Ishikawa (cell line): ENCODE measurements at regions not wholly inside any gene's neighbourhood (a gene's known extent, or its start where the extent isn't known, plus 50 kb on each side); places are given as distances from the start of the nearest gene placed in this dataset.

Experiments used
- CEBPB ChIP-seq: IDR thresholded peaks from 2 replicates; pipeline ENCODE4 v1.6.1; 2012
- CREB1 ChIP-seq: IDR thresholded peaks from 2 replicates; pipeline ENCODE4 v1.6.1; 2012; ENCODE audit warnings: low read depth
- EGR1 ChIP-seq: IDR thresholded peaks from 2 replicates; pipeline ENCODE4 v1.6.1; 2012
- EP300 ChIP-seq: IDR thresholded peaks from 2 replicates; pipeline ENCODE4 v1.6.1; 2012; ENCODE audit warnings: borderline replicate concordance
- FOXM1 ChIP-seq: IDR thresholded peaks from 2 replicates; pipeline ENCODE4 v1.6.1; 2012; ENCODE audit warnings: low read depth, borderline replicate concordance
- MAX ChIP-seq: IDR thresholded peaks from 2 replicates; pipeline ENCODE4 v1.6.1; 2012
- NFIC ChIP-seq: IDR thresholded peaks from 2 replicates; pipeline ENCODE4 v1.6.1; 2012
- RAD21 ChIP-seq: IDR thresholded peaks from 2 replicates; pipeline ENCODE4 v1.6.1; 2012; ENCODE audit warnings: low read depth
- REST ChIP-seq: IDR thresholded peaks from 2 replicates; pipeline ENCODE4 v1.6.1; 2012; ENCODE audit warnings: low read depth, mild to moderate bottlenecking
- TAF1 ChIP-seq: IDR thresholded peaks from 2 replicates; pipeline ENCODE4 v1.6.1; 2012; ENCODE audit warnings: low read depth, mild to moderate bottlenecking
- TCF12 ChIP-seq: IDR thresholded peaks from 2 replicates; pipeline ENCODE4 v1.6.1; 2012; ENCODE audit warnings: low read depth
- TEAD4 ChIP-seq: IDR thresholded peaks from 2 replicates; pipeline ENCODE4 v1.6.1; 2012
- USF1 ChIP-seq: IDR thresholded peaks from 2 replicates; pipeline ENCODE4 v1.6.1; 2012
- YY1 ChIP-seq: IDR thresholded peaks from 2 replicates; pipeline ENCODE4 v1.6.1; 2012; ENCODE audit warnings: low read depth
- ZBTB7A ChIP-seq: IDR thresholded peaks from 2 replicates; pipeline ENCODE4 v1.6.1; 2012; ENCODE audit warnings: low read depth

- no peak for TF ChIP-seq MAX
- no peak for TF ChIP-seq NFIC
- TF ChIP-seq EP300: no peak
- TF ChIP-seq TEAD4: no peak
- no peak for TF ChIP-seq REST
- no peak for TF ChIP-seq CEBPB
- no peak for TF ChIP-seq USF1
- TF ChIP-seq CREB1: no peak
- no peak for TF ChIP-seq TAF1
- no peak for TF ChIP-seq EGR1
- no peak for TF ChIP-seq ZBTB7A
- no peak for TF ChIP-seq TCF12
- TF ChIP-seq YY1: no peak
- TF ChIP-seq FOXM1: no peak
- TF ChIP-seq RAD21: no peak
Measured at GRCh38 chr4:137700751-137701150, 168.5 kb upstream of the PCDH18 start.

- TF ChIP-seq TCF12 (no peak), USF1 (no peak), TAF1 (no peak), CREB1 (no peak), NFIC (no peak), FOXM1 (no peak), ZBTB7A (no peak), RAD21 (no peak), MAX (no peak), EP300 (no peak), CEBPB (no peak)
Measured at GRCh38 chr4:137700072-137700471, 167.8 kb upstream of the PCDH18 start.

GRCh38 chr4:137694138-137694537 is 161.8 kb upstream of the PCDH18 start:
- no peak for TF ChIP-seq TAF1
- no peak for TF ChIP-seq RAD21
- TF ChIP-seq TEAD4: no peak
- TF ChIP-seq YY1: no peak
- TF ChIP-seq CREB1: no peak
- no peak for TF ChIP-seq USF1
- no peak for TF ChIP-seq CEBPB
- no peak for TF ChIP-seq EP300
- TF ChIP-seq MAX: no peak
- TF ChIP-seq ZBTB7A: no peak

GRCh38 chr4:137693641-137694040 is 161.3 kb upstream of the PCDH18 start:
- TF ChIP-seq CEBPB: no peak

GRCh38 chr4:137692205-137692604 is 159.9 kb upstream of the PCDH18 start:
- no peak for TF ChIP-seq REST
- TF ChIP-seq MAX: no peak
- TF ChIP-seq ZBTB7A: no peak
- TF ChIP-seq RAD21: no peak
- no peak for TF ChIP-seq CREB1
- TF ChIP-seq FOXM1: no peak
- TF ChIP-seq TEAD4: no peak
- TF ChIP-seq USF1: no peak
- TF ChIP-seq YY1: no peak
- TF ChIP-seq EP300: no peak
- TF ChIP-seq NFIC: no peak
- no peak for TF ChIP-seq TCF12
- no peak for TF ChIP-seq TAF1
- no peak for TF ChIP-seq EGR1
- no peak for TF ChIP-seq CEBPB
